Fibroblast of lung (primary cell): ENCODE measurements at regions not wholly inside any gene's neighbourhood (a gene's known extent, or its start where the extent isn't known, plus 50 kb on each side); places are given as distances from the start of the nearest gene placed in this dataset.

ENCODE experiments used
- DNase-seq, 2 donors: peaks; one replicate each; pipeline versions ENCODE4 v3.0.0 to v3.0.0-alpha.2; 2010; ENCODE audit warnings: low read depth in 2 of 2
- H2AFZ ChIP-seq: 2 replicates; pipeline ENCODE4 v1.5.1; 2012; ENCODE audit warnings: low read length, control low read depth, inconsistent platforms
- H3K27ac ChIP-seq: 2 replicates; pipeline ENCODE4 v1.5.1; 2011; ENCODE audit warnings: low read length, control low read depth; ENCODE audit not compliant: insufficient read depth
- H3K27me3 ChIP-seq: 2 replicates; pipeline ENCODE4 v1.5.1; 2011; ENCODE audit warnings: mild to moderate bottlenecking, low read length; ENCODE audit not compliant: control insufficient read depth, insufficient read depth
- H3K36me3 ChIP-seq: 2 replicates; pipeline ENCODE4 v1.5.1; 2011; ENCODE audit warnings: low read length; ENCODE audit not compliant: control insufficient read depth, insufficient read depth
- H3K4me1 ChIP-seq: 2 replicates; pipeline ENCODE4 v1.5.1; 2011; ENCODE audit warnings: low read length; ENCODE audit not compliant: control insufficient read depth, insufficient read depth; ENCODE audit errors: extremely low read depth
- H3K4me2 ChIP-seq: 2 replicates; pipeline ENCODE4 v1.5.1; 2011; ENCODE audit warnings: low read length, control low read depth; ENCODE audit not compliant: insufficient read depth; ENCODE audit errors: extremely low read depth
- H3K4me3 ChIP-seq, 4 experiments: fragments of 200-600 bp in 1 of 4; sonication (generic) in 1 of 4; replicated peaks in 1 of 4; 2 replicates each; pipeline ENCODE4 v1.5.1; 2011 to 2016; ENCODE audit warnings: low read length in 4 of 4, low read depth in 3 of 4, mild to moderate bottlenecking in 3 of 4, control low read depth in 2 of 4, inconsistent platforms in 1 of 4, mixed read lengths in 1 of 4; ENCODE audit not compliant: insufficient read depth in 1 of 4; ENCODE audit errors: control extremely low read depth in 1 of 4
- H3K79me2 ChIP-seq: 2 replicates; pipeline ENCODE4 v1.5.1; 2012; ENCODE audit warnings: mild to moderate bottlenecking, low read length, inconsistent platforms; ENCODE audit not compliant: control insufficient read depth, insufficient read depth
- H3K9ac ChIP-seq: 2 replicates; pipeline ENCODE4 v1.5.1; 2011; ENCODE audit warnings: mild to moderate bottlenecking, low read length, control low read depth; ENCODE audit not compliant: insufficient read depth
- H3K9me3 ChIP-seq: 2 replicates; pipeline ENCODE4 v1.5.1; 2012; ENCODE audit warnings: low read depth, low read length; ENCODE audit not compliant: control insufficient read depth, insufficient read depth
- H4K20me1 ChIP-seq: 2 replicates; pipeline ENCODE4 v1.5.1; 2011; ENCODE audit warnings: low read length; ENCODE audit not compliant: control insufficient read depth, insufficient read depth; ENCODE audit errors: extremely low read depth
- CTCF ChIP-seq, 2 donors: IDR thresholded peaks in 1 of 2; conservative IDR thresholded peaks in 1 of 2; 1 replicate in 1 of 2; 2 replicates in 1 of 2; pipeline ENCODE4 v1.5.1; 2011 to 2012; ENCODE audit warnings: low read length in 2 of 2, control low read depth in 1 of 2, inconsistent platforms in 1 of 2, low read depth in 1 of 2, mild to moderate bottlenecking in 1 of 2
- EZH2 ChIP-seq: IDR thresholded peaks from 2 replicates; pipeline ENCODE4 v1.5.1; 2012; ENCODE audit warnings: low read length, control low read depth, mild to moderate bottlenecking; ENCODE audit errors: missing control alignments

DNA sequence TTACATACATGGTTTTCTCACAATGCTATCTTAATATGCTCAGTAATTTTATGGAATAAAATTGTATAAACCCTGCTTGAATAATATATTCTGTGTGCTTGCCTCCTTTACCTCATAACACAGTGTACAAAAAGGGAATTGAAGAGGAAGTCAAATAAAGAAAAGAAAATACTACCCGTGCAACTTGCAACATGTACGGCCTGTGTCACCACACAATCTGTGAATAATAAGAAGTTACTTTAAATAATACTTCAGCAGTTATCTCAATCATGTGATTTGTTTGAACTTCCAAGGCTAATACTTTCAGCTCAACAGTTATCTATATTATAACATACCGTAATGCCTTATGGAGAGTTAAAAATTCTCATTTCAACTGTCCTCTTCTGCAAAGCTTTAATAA, 58.1 kb upstream of the SATB1 start:
- no peak overlapping the region for H3K9ac ChIP-seq
- H3K79me2 ChIP-seq = no peaks in the 10 kb centered on the region
- no peak for DNase-seq
- TF ChIP-seq CTCF (conservative IDR thresholded peaks at IDR 0.05 in 1 of 2, IDR thresholded peaks at IDR 0.05 in 1 of 2; ENCODE audit: low read depth in 1 of 2, low read length in 2 of 2) (no peak), EZH2 (no peak)
- H3K27me3 ChIP-seq = no peaks in the 10 kb centered on the region
- H3K9me3 ChIP-seq = no peaks in the 10 kb centered on the region
- H3K36me3 ChIP-seq = no peaks in the 10 kb centered on the region
- no peak overlapping the region for H3K4me2 ChIP-seq
- no peak overlapping the region for H3K4me3 ChIP-seq
- no peaks in the 10 kb centered on the region for H4K20me1 ChIP-seq
- H2AFZ ChIP-seq = no peak overlapping the region
- no peak overlapping the region for H3K27ac ChIP-seq
- no peaks in the 10 kb centered on the region for H3K4me1 ChIP-seq

GRCh38 chr3:18481946-18482548, 56.9 kb upstream of the SATB1 start:
- no peak overlapping the region for H3K9ac ChIP-seq
- H3K27ac ChIP-seq = no peak overlapping the region
- no peak for DNase-seq
- H3K4me2 ChIP-seq = no peak overlapping the region
- H3K27me3 ChIP-seq = no peaks in the 10 kb centered on the region
- TF ChIP-seq CTCF (conservative IDR thresholded peaks at IDR 0.05 in 1 of 2, IDR thresholded peaks at IDR 0.05 in 1 of 2; ENCODE audit: low read depth in 1 of 2, low read length in 2 of 2) (no peak), EZH2 (no peak)
- no peaks in the 10 kb centered on the region for H3K4me1 ChIP-seq
- H4K20me1 ChIP-seq = no peaks in the 10 kb centered on the region
- H3K4me3 ChIP-seq = no peak overlapping the region
- H2AFZ ChIP-seq = no peak overlapping the region
- H3K9me3 ChIP-seq = no peaks in the 10 kb centered on the region
- no peaks in the 10 kb centered on the region for H3K79me2 ChIP-seq
- H3K36me3 ChIP-seq = no peaks in the 10 kb centered on the region

GRCh38 chr3:18477620-18478019, 52.5 kb upstream of the SATB1 start:
- no peak overlapping the region for H2AFZ ChIP-seq
- H3K9ac ChIP-seq = no peak overlapping the region
- no peaks in the 10 kb centered on the region for H3K27me3 ChIP-seq
- no peak for TF ChIP-seq EZH2
- TF ChIP-seq CTCF (conservative IDR thresholded peaks at IDR 0.05 in 1 of 2, IDR thresholded peaks at IDR 0.05 in 1 of 2; ENCODE audit: low read depth in 1 of 2, low read length in 2 of 2) = no peak
- no peaks in the 10 kb centered on the region for H3K79me2 ChIP-seq
- no peak for DNase-seq
- H3K36me3 ChIP-seq = no peaks in the 10 kb centered on the region
- no peaks in the 10 kb centered on the region for H3K9me3 ChIP-seq
- no peaks in the 10 kb centered on the region for H4K20me1 ChIP-seq
- H3K27ac ChIP-seq = no peak overlapping the region
- H3K4me2 ChIP-seq = no peak overlapping the region
- H3K4me1 ChIP-seq = no peaks in the 10 kb centered on the region
- H3K4me3 ChIP-seq = no peak overlapping the region
